Calu3 (cell line): ENCODE measurements at regions not wholly inside any gene's neighbourhood (a gene's known extent, or its start where the extent isn't known, plus 50 kb on each side); places are given as distances from the start of the nearest gene placed in this dataset.

Experiments
- BruUV-seq: library from RNA; stranded (reverse); fragments of 400-500 nt; replicated peaks from 2 replicates; lab custom pipeline; 2021; lab: Mats Ljungman, UMichigan
- CTCF ChIA-PET: fragments of 300-600 bp; sonication (Branson Sonifier 250); formaldehyde crosslinking; loops from one replicate; lab custom pipeline; 2022; ENCODE audit warnings: antibody characterized with exemption; lab: Charles Lee
- DNase-seq: peaks from one replicate; pipeline ENCODE4 v3.0.0; 2022
- H3K27ac Mint-ChIP-seq: one replicate; pipeline ENCODE4 v1.8.0; 2022; ENCODE audit warnings: mixed read lengths; ENCODE audit not compliant: unreplicated experiment
- H3K27me3 Mint-ChIP-seq: one replicate; pipeline ENCODE4 v1.8.0; 2022; ENCODE audit warnings: mixed read lengths; ENCODE audit not compliant: unreplicated experiment
- H3K36me3 Mint-ChIP-seq: one replicate; pipeline ENCODE4 v1.8.0; 2022; ENCODE audit warnings: mild to moderate bottlenecking, moderate library complexity, mixed read lengths; ENCODE audit not compliant: insufficient read depth, unreplicated experiment
- H3K4me1 Mint-ChIP-seq: one replicate; pipeline ENCODE4 v1.8.0; 2022; ENCODE audit warnings: mild to moderate bottlenecking, low read depth, mixed read lengths; ENCODE audit not compliant: unreplicated experiment
- H3K4me3 Mint-ChIP-seq: one replicate; pipeline ENCODE4 v1.8.0; 2022; ENCODE audit warnings: mild to moderate bottlenecking, low read depth, moderate library complexity, mixed read lengths; ENCODE audit not compliant: unreplicated experiment
- H3K9me3 Mint-ChIP-seq: one replicate; pipeline ENCODE4 v1.8.0; 2022; ENCODE audit warnings: low read depth, mixed read lengths; ENCODE audit not compliant: unreplicated experiment
- intact Hi-C: fragments of 100-400 bp; cut with micrococcal nuclease; formaldehyde crosslinking; loops from one replicate; pipeline ENCODE4 v1.10.0; 2022; ENCODE audit not compliant: unreplicated experiment
- TF ChIP-seq, protein P1 (sequence below): fragments of 200-600 bp; IDR thresholded peaks from one replicate; pipeline ENCODE4 v1.8.0; 2022; ENCODE audit warnings: antibody characterized with exemption; ENCODE audit not compliant: unreplicated experiment

DNA sequence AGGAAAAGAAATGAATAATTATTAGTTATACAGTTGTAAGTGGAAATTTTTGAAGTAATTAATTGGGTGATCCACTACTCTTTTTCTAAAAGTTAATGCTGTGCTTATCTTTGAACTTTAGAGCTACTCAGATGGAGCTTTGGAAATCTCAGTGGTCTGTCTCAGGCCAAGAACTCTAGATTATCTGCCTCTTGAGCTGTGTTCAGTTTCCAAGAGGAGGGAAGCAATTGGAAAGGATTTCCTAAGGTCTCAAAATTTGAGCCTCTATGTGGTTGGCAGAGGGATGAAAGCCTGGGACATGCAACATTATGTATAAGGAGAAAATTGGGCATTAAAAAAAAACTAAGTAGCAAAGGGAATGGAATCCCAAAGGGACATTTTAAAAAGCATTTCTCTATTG lies 334.0 kb upstream of the PRICKLE1 start:
- intact Hi-C loops: no loop called here
- BruUV-seq: no TSS peak
- H3K9me3 Mint-ChIP-seq: no peaks in the 10 kb centered on the region
- no peak for DNase-seq
- TF ChIP-seq, protein P1, sequence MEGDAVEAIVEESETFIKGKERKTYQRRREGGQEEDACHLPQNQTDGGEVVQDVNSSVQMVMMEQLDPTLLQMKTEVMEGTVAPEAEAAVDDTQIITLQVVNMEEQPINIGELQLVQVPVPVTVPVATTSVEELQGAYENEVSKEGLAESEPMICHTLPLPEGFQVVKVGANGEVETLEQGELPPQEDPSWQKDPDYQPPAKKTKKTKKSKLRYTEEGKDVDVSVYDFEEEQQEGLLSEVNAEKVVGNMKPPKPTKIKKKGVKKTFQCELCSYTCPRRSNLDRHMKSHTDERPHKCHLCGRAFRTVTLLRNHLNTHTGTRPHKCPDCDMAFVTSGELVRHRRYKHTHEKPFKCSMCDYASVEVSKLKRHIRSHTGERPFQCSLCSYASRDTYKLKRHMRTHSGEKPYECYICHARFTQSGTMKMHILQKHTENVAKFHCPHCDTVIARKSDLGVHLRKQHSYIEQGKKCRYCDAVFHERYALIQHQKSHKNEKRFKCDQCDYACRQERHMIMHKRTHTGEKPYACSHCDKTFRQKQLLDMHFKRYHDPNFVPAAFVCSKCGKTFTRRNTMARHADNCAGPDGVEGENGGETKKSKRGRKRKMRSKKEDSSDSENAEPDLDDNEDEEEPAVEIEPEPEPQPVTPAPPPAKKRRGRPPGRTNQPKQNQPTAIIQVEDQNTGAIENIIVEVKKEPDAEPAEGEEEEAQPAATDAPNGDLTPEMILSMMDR: no peak
- no peak overlapping the region for H3K4me3 Mint-ChIP-seq
- no peaks in the 10 kb centered on the region for H3K27me3 Mint-ChIP-seq
- no peaks in the 10 kb centered on the region for H3K36me3 Mint-ChIP-seq
- CTCF ChIA-PET: no interaction called here
- no peak overlapping the region for H3K27ac Mint-ChIP-seq
- peaks cover 17% of the 10 kb centered on the region for H3K4me1 Mint-ChIP-seq

DNA sequence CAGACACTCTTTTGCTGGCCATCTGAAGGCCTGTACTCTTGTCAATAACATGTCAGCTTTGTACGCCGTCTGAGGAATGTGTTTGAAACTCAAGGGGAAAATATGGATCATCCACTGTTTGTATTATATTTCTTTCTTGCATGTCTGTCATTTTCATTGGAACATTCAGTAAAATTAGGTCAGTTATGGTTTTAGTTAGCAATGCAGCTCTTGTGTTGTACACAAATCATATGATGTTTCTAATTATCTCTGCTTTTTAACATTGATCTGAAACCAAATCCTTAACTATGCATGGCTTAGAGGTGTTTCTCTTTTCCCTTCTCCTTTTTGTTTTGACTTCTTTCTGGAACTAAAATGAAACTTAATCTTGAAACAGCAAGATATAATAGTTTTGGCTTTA lies 333.6 kb upstream of the PRICKLE1 start:
- no peak overlapping the region for H3K4me3 Mint-ChIP-seq
- H3K27me3 Mint-ChIP-seq: no peaks in the 10 kb centered on the region
- intact Hi-C loops: no loop called here
- H3K27ac Mint-ChIP-seq: no peak overlapping the region
- H3K9me3 Mint-ChIP-seq: no peaks in the 10 kb centered on the region
- TF ChIP-seq, protein P1: no peak
- no TSS peak for BruUV-seq
- H3K4me1 Mint-ChIP-seq: peaks cover 17% of the 10 kb centered on the region
- CTCF ChIA-PET: no interaction called here
- DNase-seq: no peak
- no peaks in the 10 kb centered on the region for H3K36me3 Mint-ChIP-seq

DNA sequence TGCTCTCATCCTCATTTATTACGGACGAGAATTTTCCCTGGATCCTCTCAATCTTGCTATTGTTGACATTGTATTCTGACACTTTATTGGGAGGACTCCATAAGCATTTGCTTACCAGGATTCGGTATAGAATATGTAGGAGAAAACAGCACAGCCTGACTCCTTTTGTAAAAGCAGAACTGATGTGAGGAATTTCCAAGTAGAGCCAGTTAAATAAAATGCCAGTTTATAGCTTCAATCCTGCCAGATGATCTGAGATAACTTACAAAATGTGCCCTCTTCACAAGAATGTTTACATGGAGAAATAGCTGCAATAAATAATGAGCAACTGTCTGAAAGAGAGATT lies 332.9 kb upstream of the PRICKLE1 start:
- no TSS peak for BruUV-seq
- Mint-ChIP-seq H3K27ac (no peak overlapping the region), H3K9me3 (no peaks in the 10 kb centered on the region), H3K27me3 (no peaks in the 10 kb centered on the region), H3K4me1 (peaks cover 17% of the 10 kb centered on the region), H3K36me3 (no peaks in the 10 kb centered on the region), H3K4me3 (no peak overlapping the region)
- TF ChIP-seq, protein P1: no peak
- intact Hi-C loops: no loop called here
- DNase-seq: no peak
- CTCF ChIA-PET: no interaction called here

DNA sequence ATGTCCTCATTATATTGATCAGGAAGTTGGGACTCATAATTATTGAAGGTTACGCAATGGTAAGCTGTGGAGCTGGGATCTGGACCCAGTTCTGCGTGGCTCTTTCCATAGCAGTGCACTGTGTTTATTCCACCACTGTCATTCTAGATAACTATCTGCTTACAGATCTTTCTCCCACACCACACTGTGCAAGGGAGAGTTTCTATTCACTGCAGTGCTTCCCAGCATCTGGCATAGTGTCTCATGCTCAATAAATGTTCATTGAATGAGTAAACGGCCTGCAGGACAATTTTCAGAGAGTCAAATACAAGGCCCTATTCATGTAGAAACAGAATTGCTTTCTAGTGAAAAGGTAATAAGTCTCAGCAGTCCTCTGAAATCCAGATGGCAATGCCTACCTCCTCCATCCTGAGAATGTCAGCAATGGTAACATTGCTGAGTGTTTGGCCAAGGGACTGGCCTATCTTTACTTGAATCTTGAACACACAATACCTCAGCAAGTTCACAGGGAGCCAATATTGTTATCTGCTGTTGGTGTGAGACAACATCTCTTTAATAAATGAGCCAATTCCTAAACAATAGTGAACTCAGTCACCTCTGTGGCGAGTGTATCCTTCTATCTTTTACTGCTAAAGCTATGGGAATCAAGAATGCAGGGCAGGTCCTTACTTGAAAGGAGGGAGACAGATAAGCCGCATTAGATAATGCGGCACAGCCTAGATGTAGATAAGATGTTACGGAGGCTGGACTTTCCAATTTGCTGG lies 332.4 kb upstream of the PRICKLE1 start:
- CTCF ChIA-PET: no interaction called here
- H3K36me3 Mint-ChIP-seq: no peaks in the 10 kb centered on the region
- peak overlapping the region; percentile 58 for H3K27ac Mint-ChIP-seq
- intact Hi-C loops: no loop called here
- BruUV-seq: no TSS peak
- H3K4me3 Mint-ChIP-seq: no peak overlapping the region
- no peaks in the 10 kb centered on the region for H3K27me3 Mint-ChIP-seq
- DNase-seq: no peak
- H3K4me1 Mint-ChIP-seq: peaks cover 18% of the 10 kb centered on the region
- TF ChIP-seq, protein P1: no peak
- no peaks in the 10 kb centered on the region for H3K9me3 Mint-ChIP-seq
